GM10248 (cell line): ENCODE measurements at regions not wholly inside any gene's neighbourhood (a gene's known extent, or its start where the extent isn't known, plus 50 kb on each side); places are given as distances from the start of the nearest gene placed in this dataset.

ENCODE experiments used
- CTCF ChIA-PET: fragments of 300-600 bp; sonication (Branson Sonifier 250); formaldehyde crosslinking; extraction: SDS; loops from one replicate; lab custom pipeline; 2021; ENCODE audit warnings: antibody characterized with exemption; lab: Yijun Ruan, JAX
- POLR2A ChIA-PET: fragments of 350-650 bp; sonication (Branson Sonifier 250); formaldehyde crosslinking; extraction: SDS; loops from one replicate; lab custom pipeline; 2020; ENCODE audit warnings: antibody characterized with exemption; lab: Yijun Ruan, JAX
- DNase-seq: peaks from one replicate; pipeline ENCODE4 v3.0.0; 2012; ENCODE audit errors: extremely low spot score
- CTCF ChIP-seq: IDR thresholded peaks from 2 replicates; pipeline ENCODE4 v1.5.1; 2012; ENCODE audit warnings: mild to moderate bottlenecking, low read depth; ENCODE audit errors: extremely low read depth, missing control alignments, control extremely low read depth

- no peak for TF ChIP-seq CTCF
These were observed 916.7 kb upstream of the POU3F4 start for GRCh38 chrX:82591421-82591820.

GRCh38 chrX:82626978-82627377 lies 881.1 kb upstream of the POU3F4 start:
- ChIA-PET POLR2A (no interaction called here), CTCF (no interaction called here)
- no peak for DNase-seq
- no peak for TF ChIP-seq CTCF

More at GRCh38 chrX:82591421-82591820, 916.7 kb upstream of the POU3F4 start:
- ChIA-PET CTCF (no interaction called here), POLR2A (no interaction called here)
- no peak for DNase-seq

- CTCF ChIA-PET = no interaction called here
- POLR2A ChIA-PET = no interaction called here
- no peak for TF ChIP-seq CTCF
- no peak for DNase-seq
These were observed 880.5 kb upstream of the POU3F4 start for GRCh38 chrX:82627568-82627967.

GRCh38 chrX:82648062-82648461 lies 860.0 kb upstream of the POU3F4 start:
- ChIA-PET POLR2A (no interaction called here), CTCF (no interaction called here)
- TF ChIP-seq CTCF = no peak
- no peak for DNase-seq

GRCh38 chrX:82649645-82650044 lies 858.4 kb upstream of the POU3F4 start:
- DNase-seq = no peak
- POLR2A ChIA-PET = no interaction called here
- TF ChIP-seq CTCF = no peak
- CTCF ChIA-PET = no interaction called here

GRCh38 chrX:82658492-82658891 lies 849.6 kb upstream of the POU3F4 start:
- ChIA-PET CTCF (interaction anchor here (1.0 to 1.2 kb wide), 2 partner anchors 16 to 18 kb away, joined by 3 to 4 read pairs; no protein-coding TSS in a partner anchor), POLR2A (no interaction called here)
- DNase-seq = no peak
- TF ChIP-seq CTCF = no peak

GRCh38 chrX:82666355-82666754 lies 841.7 kb upstream of the POU3F4 start:
- POLR2A ChIA-PET = no interaction called here
- TF ChIP-seq CTCF = no peak
- CTCF ChIA-PET = no interaction called here
- no peak for DNase-seq
